ENCODE measurements at regions not wholly inside any gene's neighbourhood (a gene's known extent, or its start where the extent isn't known, plus 50 kb on each side); places are given as distances from the start of the nearest gene placed in this dataset.

- TF ChIP-seq CTCF (IDR thresholded peaks at IDR 0.05; ENCODE audit: extremely low read depth, insufficient read depth, missing control alignments), result no peak
- in situ Hi-C loops (cut with MboI; ENCODE audit: low pct_unique_long_range_greater_than_20kb, low sequenced_read_pairs, unreplicated experiment), result no loop called here
- no peak for DNase-seq (ENCODE audit: low spot score)
Observed at GRCh38 chr13:81224209-81224833, 883.4 kb upstream of the SPRY2 start.

GRCh38 chr13:81223778-81224177, 882.9 kb upstream of the SPRY2 start:
- no peak for TF ChIP-seq CTCF (IDR thresholded peaks at IDR 0.05; ENCODE audit: extremely low read depth, insufficient read depth, missing control alignments)
- no peak for DNase-seq (ENCODE audit: low spot score)
- in situ Hi-C loops (cut with MboI; ENCODE audit: low pct_unique_long_range_greater_than_20kb, low sequenced_read_pairs, unreplicated experiment), result no loop called here

GRCh38 chr13:81211713-81212112, 870.8 kb upstream of the SPRY2 start:
- in situ Hi-C loops (cut with MboI; ENCODE audit: low pct_unique_long_range_greater_than_20kb, low sequenced_read_pairs, unreplicated experiment), result no loop called here
- no peak for DNase-seq (ENCODE audit: low spot score)
- no peak for TF ChIP-seq CTCF (IDR thresholded peaks at IDR 0.05; ENCODE audit: extremely low read depth, insufficient read depth, missing control alignments)

- in situ Hi-C loops (cut with MboI; ENCODE audit: low pct_unique_long_range_greater_than_20kb, low sequenced_read_pairs, unreplicated experiment), result no loop called here
- DNase-seq (ENCODE audit: low spot score), result no peak
- TF ChIP-seq CTCF (IDR thresholded peaks at IDR 0.05; ENCODE audit: extremely low read depth, insufficient read depth, missing control alignments), result no peak
Observed at GRCh38 chr13:81207636-81208035, 866.7 kb upstream of the SPRY2 start.

- DNase-seq (ENCODE audit: low spot score), result no peak
- in situ Hi-C loops (cut with MboI; ENCODE audit: low pct_unique_long_range_greater_than_20kb, low sequenced_read_pairs, unreplicated experiment), result no loop called here
- TF ChIP-seq CTCF (IDR thresholded peaks at IDR 0.05; ENCODE audit: extremely low read depth, insufficient read depth, missing control alignments), result no peak
Observed at GRCh38 chr13:81207231-81207630, 866.3 kb upstream of the SPRY2 start.

- in situ Hi-C loops (cut with MboI; ENCODE audit: low pct_unique_long_range_greater_than_20kb, low sequenced_read_pairs, unreplicated experiment), result no loop called here
- DNase-seq (ENCODE audit: low spot score), result no peak
- no peak for TF ChIP-seq CTCF (IDR thresholded peaks at IDR 0.05; ENCODE audit: extremely low read depth, insufficient read depth, missing control alignments)
Observed at GRCh38 chr13:81203783-81204182, 862.9 kb upstream of the SPRY2 start.

- DNase-seq (ENCODE audit: low spot score), result no peak
- TF ChIP-seq CTCF (IDR thresholded peaks at IDR 0.05; ENCODE audit: extremely low read depth, insufficient read depth, missing control alignments), result no peak
- in situ Hi-C loops (cut with MboI; ENCODE audit: low pct_unique_long_range_greater_than_20kb, low sequenced_read_pairs, unreplicated experiment), result no loop called here
Observed at GRCh38 chr13:81199956-81200355, 859.0 kb upstream of the SPRY2 start.
